ENCODE measurements at regions not wholly inside any gene's neighbourhood (a gene's known extent, or its start where the extent isn't known, plus 50 kb on each side); places are given as distances from the start of the nearest gene placed in this dataset.
A peak's percentile ranks its signal among the peaks of the same experiment; 100 is the strongest.

DNA sequence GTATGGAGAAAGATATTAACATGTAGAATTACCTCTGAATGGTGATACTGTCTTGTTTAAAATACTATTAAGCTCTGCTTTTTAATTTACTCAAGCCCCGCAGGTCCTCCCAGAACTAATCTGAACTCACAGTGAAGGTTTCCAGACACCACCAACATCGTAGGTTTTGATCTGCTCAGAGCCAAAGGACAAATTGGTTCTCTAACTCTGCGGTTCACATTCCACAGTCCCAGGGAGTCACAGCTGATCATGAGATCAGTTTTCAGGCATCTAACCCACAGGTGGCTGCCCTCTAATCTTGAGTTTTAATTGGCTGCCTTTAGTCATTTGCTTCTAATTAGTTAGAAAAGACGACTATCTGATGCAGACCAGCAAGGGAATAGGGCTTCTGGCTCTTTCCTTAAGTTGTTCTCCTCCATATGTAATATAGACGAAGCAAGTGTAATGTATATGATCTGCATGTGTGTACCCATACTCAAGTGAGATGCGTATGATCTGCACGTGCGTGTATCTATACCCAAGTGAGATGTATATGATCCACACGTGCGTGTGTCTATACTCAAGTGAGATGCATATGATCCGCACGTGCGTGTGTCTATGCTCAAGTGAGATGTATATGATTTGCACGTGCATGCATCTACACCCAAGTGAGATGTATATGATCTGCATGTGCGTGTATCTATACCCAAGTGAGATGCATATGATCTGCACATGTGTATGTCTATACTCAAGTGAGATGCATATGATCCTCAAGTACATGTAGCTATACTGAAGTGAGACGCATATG lies 331.5 kb upstream of the NPVF start:
- FAIRE-seq (no peak), DNase-seq (ENCODE audit: insufficient read length, low spot score) (no peak)
- TF ChIP-seq POU2F2 (IDR thresholded peaks at IDR 0.05; ENCODE audit: low read depth, low read length) (no peak), POLR2AphosphoS5 (IDR thresholded peaks at IDR 0.05; ENCODE audit: low read depth, low read length) (no peak), POLR2A (IDR thresholded peaks at IDR 0.05; ENCODE audit: low read depth, low read length) (no peak), PAX5 (IDR thresholded peaks at IDR 0.05; ENCODE audit: insufficient read depth, low read length, severe bottlenecking) (no peak), TAF1 (IDR thresholded peaks at IDR 0.05; ENCODE audit: low read depth, low read length) (no peak), SPI1 (IDR thresholded peaks at IDR 0.05; ENCODE audit: low read depth, low read length) (no peak)

DNA sequence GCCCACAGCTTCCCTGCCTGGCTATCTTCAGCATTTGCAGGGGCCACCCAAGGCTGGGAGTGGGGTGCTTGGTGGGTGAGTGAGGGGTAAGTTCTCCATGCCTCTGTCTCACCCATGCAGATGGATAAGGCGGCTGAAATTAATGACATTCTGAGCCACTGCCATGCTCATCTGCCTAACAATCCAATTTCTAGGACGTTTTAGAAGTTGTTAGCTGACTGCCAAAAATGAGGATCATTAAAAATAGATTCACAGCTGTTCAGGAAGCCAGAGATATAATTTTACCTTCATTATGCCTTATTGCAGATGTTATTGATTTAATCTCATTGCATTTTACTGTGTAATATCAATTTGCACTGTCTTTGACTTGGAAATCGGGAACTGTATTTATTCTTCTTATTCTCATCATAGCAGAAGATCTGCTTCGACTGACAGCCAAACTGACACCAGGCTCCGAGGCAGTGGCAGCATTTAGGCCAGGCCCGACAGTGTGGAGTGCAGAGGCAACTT lies 334.4 kb upstream of the NPVF start:
- DNase-seq (ENCODE audit: insufficient read length, low spot score) (no peak), FAIRE-seq (no peak)
- TF ChIP-seq POU2F2 (IDR thresholded peaks at IDR 0.05; ENCODE audit: low read depth, low read length) (no peak), POLR2AphosphoS5 (IDR thresholded peaks at IDR 0.05; ENCODE audit: low read depth, low read length) (no peak), TAF1 (IDR thresholded peaks at IDR 0.05; ENCODE audit: low read depth, low read length) (no peak), PAX5 (IDR thresholded peaks at IDR 0.05; ENCODE audit: insufficient read depth, low read length, severe bottlenecking) (no peak), POLR2A (IDR thresholded peaks at IDR 0.05; ENCODE audit: low read depth, low read length) (no peak), SPI1 (IDR thresholded peaks at IDR 0.05; ENCODE audit: low read depth, low read length) (no peak)

DNA sequence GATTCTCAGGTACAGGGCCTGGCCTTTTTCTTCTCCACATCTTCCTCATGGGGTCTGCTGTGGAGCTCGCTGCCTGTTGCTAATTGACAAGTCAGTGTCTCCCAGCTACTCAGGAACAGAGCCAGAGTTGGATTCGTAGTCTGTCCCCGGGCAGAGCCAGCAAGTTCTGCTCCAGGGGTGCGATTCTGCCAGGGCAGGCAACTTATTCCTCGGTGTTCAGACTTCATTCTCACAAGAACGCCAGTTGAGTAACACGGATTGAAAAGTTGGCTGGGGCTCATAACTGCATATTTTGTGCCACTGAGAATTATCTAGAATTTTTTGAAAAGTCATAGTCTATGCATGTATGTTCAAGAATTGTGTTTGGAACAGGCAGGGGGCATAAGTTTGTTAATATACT lies 336.7 kb upstream of the NPVF start:
- FAIRE-seq (no peak), DNase-seq (ENCODE audit: insufficient read length, low spot score) (no peak)
- no peak for TF ChIP-seq PAX5 (IDR thresholded peaks at IDR 0.05; ENCODE audit: insufficient read depth, low read length, severe bottlenecking)
- no peak for TF ChIP-seq POLR2A (IDR thresholded peaks at IDR 0.05; ENCODE audit: low read depth, low read length)
- no peak for TF ChIP-seq TAF1 (IDR thresholded peaks at IDR 0.05; ENCODE audit: low read depth, low read length)
- TF ChIP-seq SPI1 (IDR thresholded peaks at IDR 0.05; ENCODE audit: low read depth, low read length), result no peak
- TF ChIP-seq POLR2AphosphoS5 (IDR thresholded peaks at IDR 0.05; ENCODE audit: low read depth, low read length), result no peak
- TF ChIP-seq POU2F2 (IDR thresholded peaks at IDR 0.05; ENCODE audit: low read depth, low read length), result no peak

DNA sequence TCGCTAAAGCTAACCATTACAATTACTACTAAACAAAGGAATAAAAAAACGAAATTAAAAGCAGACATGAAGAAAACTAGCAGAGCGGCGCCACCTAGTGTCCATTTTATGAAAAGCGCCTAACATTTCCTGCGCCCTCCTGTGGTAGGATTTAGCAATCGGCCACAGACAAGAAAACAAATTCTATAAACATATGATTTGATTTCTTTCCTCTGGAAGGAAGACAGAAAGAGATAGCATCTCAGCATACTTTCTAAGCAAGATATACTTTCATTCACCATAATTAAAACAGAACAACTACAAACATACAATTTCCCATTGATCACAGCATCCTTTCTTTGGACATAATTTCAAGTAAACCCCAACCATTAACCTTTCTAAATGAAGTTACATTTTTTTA lies 337.7 kb upstream of the NPVF start:
- FAIRE-seq (peak; percentile 69), DNase-seq (ENCODE audit: insufficient read length, low spot score) (peak; percentile 5)
- TF ChIP-seq POU2F2 (IDR thresholded peaks at IDR 0.05; ENCODE audit: low read depth, low read length) (no peak), POLR2AphosphoS5 (IDR thresholded peaks at IDR 0.05; ENCODE audit: low read depth, low read length) (no peak), POLR2A (IDR thresholded peaks at IDR 0.05; ENCODE audit: low read depth, low read length) (no peak), TAF1 (IDR thresholded peaks at IDR 0.05; ENCODE audit: low read depth, low read length) (no peak), PAX5 (IDR thresholded peaks at IDR 0.05; ENCODE audit: insufficient read depth, low read length, severe bottlenecking) (no peak), SPI1 (IDR thresholded peaks at IDR 0.05; ENCODE audit: low read depth, low read length) (no peak)

DNA sequence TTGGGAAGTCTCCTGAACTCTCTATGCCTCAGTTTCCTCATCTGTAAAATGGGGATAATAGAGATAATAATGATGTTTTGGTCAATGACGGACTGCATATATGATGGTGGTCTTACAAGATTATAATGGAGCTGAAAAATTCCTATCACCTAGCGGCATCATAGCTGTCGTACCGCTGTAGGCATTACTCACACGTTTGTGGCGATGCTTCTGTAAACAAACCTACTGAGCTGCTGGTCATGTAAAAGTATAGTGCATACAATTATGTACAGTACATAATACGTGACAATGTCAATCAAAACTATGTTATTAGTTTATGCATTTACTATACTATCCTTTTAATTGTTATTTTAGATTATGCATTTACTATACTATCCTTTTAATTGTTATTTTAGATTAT lies 339.1 kb upstream of the NPVF start:
- DNase-seq (ENCODE audit: insufficient read length, low spot score) (no peak), FAIRE-seq (no peak)
- TF ChIP-seq PAX5 (IDR thresholded peaks at IDR 0.05; ENCODE audit: insufficient read depth, low read length, severe bottlenecking), result no peak
- no peak for TF ChIP-seq SPI1 (IDR thresholded peaks at IDR 0.05; ENCODE audit: low read depth, low read length)
- TF ChIP-seq POU2F2 (IDR thresholded peaks at IDR 0.05; ENCODE audit: low read depth, low read length), result no peak
- no peak for TF ChIP-seq POLR2A (IDR thresholded peaks at IDR 0.05; ENCODE audit: low read depth, low read length)
- TF ChIP-seq TAF1 (IDR thresholded peaks at IDR 0.05; ENCODE audit: low read depth, low read length), result no peak
- TF ChIP-seq POLR2AphosphoS5 (IDR thresholded peaks at IDR 0.05; ENCODE audit: low read depth, low read length), result no peak

DNA sequence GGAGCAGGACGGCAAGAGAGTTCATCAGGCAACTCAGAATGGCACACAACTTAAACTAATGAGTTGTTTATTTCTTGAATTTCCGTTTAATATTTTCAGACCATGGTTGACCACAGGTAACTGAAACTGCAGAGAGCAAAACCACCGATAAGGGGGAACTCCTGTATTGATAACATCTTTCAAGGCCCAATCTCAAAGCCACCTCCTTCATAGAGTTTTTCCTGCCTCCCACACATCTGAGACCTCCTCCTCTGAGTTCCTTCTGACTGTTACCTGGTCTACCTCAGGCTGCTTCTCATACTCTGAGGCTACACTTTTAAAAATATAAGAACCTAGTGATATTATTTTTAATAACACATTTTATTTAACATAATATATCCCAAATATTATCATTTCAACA lies 341.5 kb upstream of the NPVF start:
- TF ChIP-seq TAF1 (IDR thresholded peaks at IDR 0.05; ENCODE audit: low read depth, low read length), result no peak
- no peak for TF ChIP-seq POLR2AphosphoS5 (IDR thresholded peaks at IDR 0.05; ENCODE audit: low read depth, low read length)
- no peak for TF ChIP-seq POU2F2 (IDR thresholded peaks at IDR 0.05; ENCODE audit: low read depth, low read length)
- TF ChIP-seq SPI1 (IDR thresholded peaks at IDR 0.05; ENCODE audit: low read depth, low read length), result no peak
- TF ChIP-seq POLR2A (IDR thresholded peaks at IDR 0.05; ENCODE audit: low read depth, low read length), result no peak
- no peak for TF ChIP-seq PAX5 (IDR thresholded peaks at IDR 0.05; ENCODE audit: insufficient read depth, low read length, severe bottlenecking)
- no peak for FAIRE-seq
- no peak for DNase-seq (ENCODE audit: insufficient read length, low spot score)

DNA sequence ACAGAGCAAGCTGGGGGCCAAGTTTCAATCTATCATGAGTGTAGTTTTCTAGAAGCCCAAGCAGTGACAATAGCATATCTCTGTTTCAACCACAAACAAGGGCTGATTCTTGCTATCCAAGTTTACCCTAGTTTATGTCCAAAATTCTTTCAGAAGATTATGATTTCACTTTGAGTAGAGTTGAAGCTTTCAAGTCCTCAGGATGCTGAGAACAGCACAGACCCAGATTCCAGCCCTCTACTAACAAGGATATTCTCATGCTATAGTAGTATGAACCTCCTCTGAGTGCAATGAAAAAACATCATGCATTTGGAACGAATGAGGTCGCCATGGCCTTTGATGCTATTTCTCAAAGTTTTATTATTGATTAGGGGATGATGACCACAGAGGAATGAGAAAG lies 344.1 kb upstream of the NPVF start:
- DNase-seq (ENCODE audit: insufficient read length, low spot score), result no peak
- no peak for FAIRE-seq
- TF ChIP-seq TAF1 (IDR thresholded peaks at IDR 0.05; ENCODE audit: low read depth, low read length) (no peak), POU2F2 (IDR thresholded peaks at IDR 0.05; ENCODE audit: low read depth, low read length) (no peak), PAX5 (IDR thresholded peaks at IDR 0.05; ENCODE audit: insufficient read depth, low read length, severe bottlenecking) (no peak), POLR2A (IDR thresholded peaks at IDR 0.05; ENCODE audit: low read depth, low read length) (no peak), POLR2AphosphoS5 (IDR thresholded peaks at IDR 0.05; ENCODE audit: low read depth, low read length) (no peak)

DNA sequence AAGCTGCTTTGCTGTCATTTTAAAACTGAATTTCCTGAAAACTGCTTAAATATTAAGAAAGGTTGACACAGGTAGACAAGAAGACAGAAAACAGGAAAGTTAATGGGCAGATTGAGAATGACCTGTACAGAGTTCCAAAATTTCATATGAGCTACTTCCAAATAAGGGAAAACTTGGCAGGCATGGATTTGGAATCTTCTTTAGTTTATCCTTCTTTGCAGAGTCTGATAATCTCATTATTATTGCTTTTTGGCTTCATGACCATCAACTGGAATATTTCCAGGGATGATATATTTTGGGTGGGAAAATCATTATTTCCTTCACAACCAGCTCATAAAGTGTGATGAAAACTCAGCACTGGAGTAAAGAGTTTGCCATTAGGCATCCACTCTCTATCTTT lies 346.5 kb upstream of the NPVF start:
- FAIRE-seq, result no peak
- DNase-seq (ENCODE audit: insufficient read length, low spot score), result no peak
- TF ChIP-seq TAF1 (IDR thresholded peaks at IDR 0.05; ENCODE audit: low read depth, low read length) (no peak), PAX5 (IDR thresholded peaks at IDR 0.05; ENCODE audit: insufficient read depth, low read length, severe bottlenecking) (no peak), SPI1 (IDR thresholded peaks at IDR 0.05; ENCODE audit: low read depth, low read length) (no peak), POLR2AphosphoS5 (IDR thresholded peaks at IDR 0.05; ENCODE audit: low read depth, low read length) (no peak), POLR2A (IDR thresholded peaks at IDR 0.05; ENCODE audit: low read depth, low read length) (no peak), POU2F2 (IDR thresholded peaks at IDR 0.05; ENCODE audit: low read depth, low read length) (no peak)

DNA sequence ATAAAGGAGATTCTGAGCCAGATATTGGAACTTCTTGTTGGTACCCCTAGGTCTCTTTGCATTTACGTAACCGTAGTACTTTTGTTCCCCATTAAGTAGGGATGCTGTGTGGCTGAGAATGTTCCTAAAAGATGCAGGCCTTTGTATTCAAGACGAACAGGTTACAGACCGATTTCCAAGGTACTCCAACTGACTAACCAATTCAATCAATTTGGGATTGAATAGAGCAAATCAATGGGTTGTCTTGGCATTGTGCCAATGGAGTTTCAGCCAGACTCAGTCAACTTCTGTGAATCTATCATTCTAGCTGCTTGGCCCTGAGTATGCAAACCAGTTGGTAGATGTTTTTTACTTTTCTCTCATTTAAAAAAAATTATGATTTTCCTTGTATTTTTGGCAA lies 347.3 kb upstream of the NPVF start:
- FAIRE-seq (no peak), DNase-seq (ENCODE audit: insufficient read length, low spot score) (no peak)
- TF ChIP-seq PAX5 (IDR thresholded peaks at IDR 0.05; ENCODE audit: insufficient read depth, low read length, severe bottlenecking), result no peak
- TF ChIP-seq POLR2AphosphoS5 (IDR thresholded peaks at IDR 0.05; ENCODE audit: low read depth, low read length), result no peak
- TF ChIP-seq POU2F2 (IDR thresholded peaks at IDR 0.05; ENCODE audit: low read depth, low read length), result no peak
- TF ChIP-seq SPI1 (IDR thresholded peaks at IDR 0.05; ENCODE audit: low read depth, low read length), result no peak
- TF ChIP-seq POLR2A (IDR thresholded peaks at IDR 0.05; ENCODE audit: low read depth, low read length), result no peak
- TF ChIP-seq TAF1 (IDR thresholded peaks at IDR 0.05; ENCODE audit: low read depth, low read length), result no peak
